ENCODE measurements at regions not wholly inside any gene's neighbourhood (a gene's known extent, or its start where the extent isn't known, plus 50 kb on each side); places are given as distances from the start of the nearest gene placed in this dataset.

GRCh38 chr5:2207416-2208238, 324.9 kb upstream of the IRX4 start:
- peak; percentile 58 for TF ChIP-seq CTCF (IDR thresholded peaks at IDR 0.05)
- Mint-ChIP-seq H3K36me3 (ENCODE audit: low read depth) (no peaks in the 10 kb centered on the region), H3K9me3 (peaks cover 3% of the 10 kb centered on the region), H3K27me3 (ENCODE audit: low read depth, poor library complexity) (peaks cover 42% of the 10 kb centered on the region), H3K4me3 (no peak overlapping the region), H3K27ac (no peak overlapping the region), H3K4me1 (peaks cover 17% of the 10 kb centered on the region)
- DNase-seq = peak; percentile 73

- Mint-ChIP-seq H3K4me3 (no peak overlapping the region), H3K27ac (no peak overlapping the region), H3K9me3 (peaks cover 3% of the 10 kb centered on the region), H3K27me3 (ENCODE audit: low read depth, poor library complexity) (peaks cover 37% of the 10 kb centered on the region), H3K36me3 (ENCODE audit: low read depth) (no peaks in the 10 kb centered on the region), H3K4me1 (peaks cover 17% of the 10 kb centered on the region)
- TF ChIP-seq CTCF (IDR thresholded peaks at IDR 0.05) = no peak
- DNase-seq = no peak
Observed at GRCh38 chr5:2207109-2207399, 324.3 kb upstream of the IRX4 start.

GRCh38 chr5:2206293-2207108, 323.8 kb upstream of the IRX4 start:
- Mint-ChIP-seq H3K4me1 (peaks cover 17% of the 10 kb centered on the region), H3K27ac (no peak overlapping the region), H3K9me3 (peaks cover 3% of the 10 kb centered on the region), H3K27me3 (ENCODE audit: low read depth, poor library complexity) (peaks cover 36% of the 10 kb centered on the region), H3K36me3 (ENCODE audit: low read depth) (no peaks in the 10 kb centered on the region), H3K4me3 (no peak overlapping the region)
- DNase-seq = no peak
- no peak for TF ChIP-seq CTCF (IDR thresholded peaks at IDR 0.05)

GRCh38 chr5:2205596-2206226, 323.0 kb upstream of the IRX4 start:
- Mint-ChIP-seq H3K36me3 (ENCODE audit: low read depth) (no peaks in the 10 kb centered on the region), H3K4me3 (no peak overlapping the region), H3K9me3 (peaks cover 3% of the 10 kb centered on the region), H3K4me1 (peaks cover 23% of the 10 kb centered on the region), H3K27me3 (ENCODE audit: low read depth, poor library complexity) (peaks cover 32% of the 10 kb centered on the region), H3K27ac (no peak overlapping the region)
- no peak for DNase-seq
- TF ChIP-seq CTCF (IDR thresholded peaks at IDR 0.05) = no peak

GRCh38 chr5:2205185-2205585, 322.5 kb upstream of the IRX4 start:
- peaks cover 3% of the 10 kb centered on the region for H3K9me3 Mint-ChIP-seq
- H3K4me1 Mint-ChIP-seq = peaks cover 28% of the 10 kb centered on the region
- H3K27ac Mint-ChIP-seq = no peak overlapping the region
- no peaks in the 10 kb centered on the region for H3K36me3 Mint-ChIP-seq (ENCODE audit: low read depth)
- no peak for TF ChIP-seq CTCF (IDR thresholded peaks at IDR 0.05)
- no peak overlapping the region for H3K4me3 Mint-ChIP-seq
- DNase-seq = no peak
- peaks cover 37% of the 10 kb centered on the region for H3K27me3 Mint-ChIP-seq (ENCODE audit: low read depth, poor library complexity)
